ENCODE measurements at regions not wholly inside any gene's neighbourhood (a gene's known extent, or its start where the extent isn't known, plus 50 kb on each side); places are given as distances from the start of the nearest gene placed in this dataset.

DNA sequence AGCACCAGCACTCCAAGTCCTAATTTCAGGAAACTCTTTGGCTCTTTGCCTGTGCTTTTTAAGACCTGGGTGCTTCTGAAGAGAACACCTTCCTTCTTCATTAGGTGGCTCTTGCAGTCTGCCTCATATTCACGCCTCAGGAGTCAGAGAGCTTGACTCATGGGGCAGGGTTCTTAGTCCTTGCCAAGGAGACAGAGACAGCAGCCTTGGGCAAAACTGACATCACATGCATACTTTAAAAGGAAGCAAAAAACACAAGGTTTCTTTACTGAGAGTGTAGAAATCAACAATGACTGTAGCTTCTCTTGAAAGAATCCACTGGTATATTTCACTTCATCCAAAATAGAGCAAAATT is 780.6 kb downstream of the INHBA start:
- Histone ChIP-seq H3K27me3 (ENCODE audit: low read depth) (no peaks in the 10 kb centered on the region), H3K36me3 (no peaks in the 10 kb centered on the region), H3K27ac (no peak overlapping the region), H3K4me3 (no peak overlapping the region), H3K9me3 (no peaks in the 10 kb centered on the region), H3K4me1 (no peaks in the 10 kb centered on the region)
- no peak for TF ChIP-seq CTCF (IDR thresholded peaks at IDR 0.05)
- ATAC-seq (no peak), DNase-seq (no peak)
- intact Hi-C loops (cut with DNase I) = no loop called here

DNA sequence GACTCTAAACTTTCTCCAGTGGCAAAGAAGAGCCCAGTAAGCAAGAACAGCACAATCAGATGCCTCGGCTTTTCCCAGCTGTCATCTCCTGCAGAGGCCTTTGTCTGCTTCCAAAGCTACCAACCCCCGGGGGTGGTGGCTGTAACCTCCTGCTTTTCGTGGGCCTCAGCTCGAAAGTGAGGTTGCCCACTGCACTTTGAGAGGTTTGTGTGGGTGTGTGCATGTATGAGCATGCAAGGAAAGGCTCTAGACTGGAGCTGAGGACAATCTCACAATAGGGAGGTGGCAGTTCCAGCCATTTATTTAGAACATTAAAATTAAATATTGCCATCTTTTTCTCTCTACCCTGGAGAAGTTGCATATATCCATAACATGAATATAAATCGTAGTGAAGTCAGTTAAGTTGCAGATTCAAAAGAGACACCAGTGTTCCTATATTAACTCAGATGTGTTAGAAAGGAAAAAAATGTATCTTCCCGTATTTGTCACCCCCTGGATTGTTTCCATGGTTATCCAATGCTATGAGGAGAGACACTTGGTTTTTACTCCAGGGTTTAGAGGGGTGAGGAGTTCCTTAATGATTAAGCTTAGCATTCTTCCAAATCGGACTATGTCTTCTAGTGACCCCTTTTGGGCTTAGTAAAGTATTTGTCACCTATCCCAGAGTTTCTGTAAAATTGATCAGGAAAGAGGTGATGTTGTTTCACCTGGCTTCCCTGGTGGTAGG is 781.1 kb downstream of the INHBA start:
- Histone ChIP-seq H3K4me3 (no peak overlapping the region), H3K4me1 (no peaks in the 10 kb centered on the region), H3K36me3 (no peaks in the 10 kb centered on the region), H3K27ac (no peak overlapping the region), H3K27me3 (ENCODE audit: low read depth) (no peaks in the 10 kb centered on the region), H3K9me3 (no peaks in the 10 kb centered on the region)
- TF ChIP-seq CTCF (IDR thresholded peaks at IDR 0.05) = no peak
- DNase-seq (no peak), ATAC-seq (no peak)
- intact Hi-C loops (cut with DNase I) = no loop called here

- no peaks in the 10 kb centered on the region for H3K36me3 ChIP-seq
- no peak for TF ChIP-seq CTCF (IDR thresholded peaks at IDR 0.05)
- H3K27ac ChIP-seq = no peak overlapping the region
- no peaks in the 10 kb centered on the region for H3K4me1 ChIP-seq
- DNase-seq = no peak
- no peaks in the 10 kb centered on the region for H3K27me3 ChIP-seq (ENCODE audit: low read depth)
- ATAC-seq = peak in 1 of 2 donors; percentile 63
- no peaks in the 10 kb centered on the region for H3K9me3 ChIP-seq
- intact Hi-C loops (cut with DNase I) = no loop called here
- H3K4me3 ChIP-seq = no peak overlapping the region
Measured at GRCh38 chr7:40918701-40919271, 784.0 kb downstream of the SUGCT start.

DNA sequence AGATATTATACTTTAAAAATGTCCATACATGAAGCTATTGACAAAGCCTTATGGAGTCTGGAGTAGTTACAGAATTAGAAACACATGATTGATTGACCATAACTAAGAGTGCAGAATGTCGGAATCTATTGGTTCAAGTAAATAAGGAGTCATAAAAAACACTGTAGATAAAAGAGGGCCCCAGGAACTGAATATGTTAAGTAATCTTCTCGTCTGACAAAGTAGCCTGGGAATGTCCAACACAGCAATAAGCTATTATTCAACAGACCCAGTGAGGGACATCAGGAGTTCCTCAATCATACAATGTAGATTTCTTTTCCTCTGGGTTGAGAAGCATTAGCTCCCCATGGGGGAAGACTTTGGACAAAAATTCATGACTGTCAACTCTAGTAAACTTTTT is 782.0 kb downstream of the SUGCT start:
- no peak for TF ChIP-seq CTCF (IDR thresholded peaks at IDR 0.05)
- Histone ChIP-seq H3K9me3 (no peaks in the 10 kb centered on the region), H3K4me1 (no peaks in the 10 kb centered on the region), H3K36me3 (no peaks in the 10 kb centered on the region), H3K27ac (no peak overlapping the region), H3K27me3 (ENCODE audit: low read depth) (no peaks in the 10 kb centered on the region), H3K4me3 (no peak overlapping the region)
- no peak for DNase-seq
- no peak for ATAC-seq
- intact Hi-C loops (cut with DNase I) = no loop called here

- no peak for ATAC-seq
Measured at GRCh38 chr7:40915071-40915470, 780.3 kb downstream of the SUGCT start.

More at GRCh38 chr7:40915071-40915470, 780.3 kb downstream of the SUGCT start:
- TF ChIP-seq CTCF (IDR thresholded peaks at IDR 0.05) = no peak
- H3K27ac ChIP-seq = no peak overlapping the region
- H3K9me3 ChIP-seq = no peaks in the 10 kb centered on the region
- H3K27me3 ChIP-seq (ENCODE audit: low read depth) = no peaks in the 10 kb centered on the region
- H3K36me3 ChIP-seq = no peaks in the 10 kb centered on the region
- no peak overlapping the region for H3K4me3 ChIP-seq
- DNase-seq = no peak
- intact Hi-C loops (cut with DNase I) = no loop called here
- no peaks in the 10 kb centered on the region for H3K4me1 ChIP-seq
